ENCODE measurements at regions not wholly inside any gene's neighbourhood (a gene's known extent, or its start where the extent isn't known, plus 50 kb on each side); places are given as distances from the start of the nearest gene placed in this dataset.

- DNase-seq = no peak
Measured at GRCh38 chr2:234631646-234632514, 135.0 kb upstream of the ARL4C start.

DNA sequence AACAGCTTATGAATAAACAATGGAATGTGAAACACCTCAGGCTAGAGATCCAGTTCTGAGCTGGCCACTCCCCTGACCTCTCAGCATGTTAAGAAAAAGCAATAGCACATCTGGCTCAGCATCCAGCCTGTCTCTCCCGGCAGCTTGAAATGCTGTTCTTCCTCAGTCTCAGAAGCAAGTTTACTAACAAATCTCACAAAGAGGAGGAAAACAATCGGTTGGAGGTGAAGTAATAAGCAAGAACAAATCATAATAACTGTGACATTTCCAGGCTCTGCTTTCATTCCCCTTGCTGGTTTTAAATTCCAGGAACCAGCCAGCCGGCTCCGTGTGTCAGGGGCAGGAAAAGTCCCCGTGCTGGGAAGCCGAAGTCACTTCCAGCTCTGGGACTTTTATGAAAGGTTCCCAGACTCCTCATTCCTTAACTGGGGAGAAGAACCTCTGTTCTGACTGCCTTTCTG, 133.9 kb upstream of the ARL4C start:
- no peak for DNase-seq

- no peak for DNase-seq
Measured at GRCh38 chr2:234629596-234629995, 132.7 kb upstream of the ARL4C start.

GRCh38 chr2:234628953-234629352, 132.1 kb upstream of the ARL4C start:
- DNase-seq = no peak

DNA sequence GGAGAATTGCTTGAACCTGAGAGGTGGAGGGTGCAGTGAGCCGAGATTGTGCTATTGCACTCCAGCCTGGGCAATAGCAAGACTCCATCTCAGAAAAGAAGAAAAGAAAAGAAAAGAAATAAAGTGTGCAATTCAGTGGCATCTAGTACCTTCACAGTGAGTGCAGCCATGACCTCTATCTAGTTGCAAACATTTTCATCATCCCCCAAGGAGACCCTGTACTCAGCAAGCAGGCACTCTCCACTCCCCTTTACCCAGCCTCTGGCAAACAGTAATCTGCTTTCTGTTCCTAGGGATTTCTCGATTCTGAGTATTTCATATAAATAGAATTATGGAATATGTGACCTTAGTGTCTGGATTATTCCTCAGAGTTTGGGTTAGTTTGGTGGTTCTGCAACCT, 130.4 kb upstream of the ARL4C start:
- DNase-seq = no peak

- no peak for DNase-seq
Measured at GRCh38 chr2:234626566-234627130, 129.8 kb upstream of the ARL4C start.

DNA sequence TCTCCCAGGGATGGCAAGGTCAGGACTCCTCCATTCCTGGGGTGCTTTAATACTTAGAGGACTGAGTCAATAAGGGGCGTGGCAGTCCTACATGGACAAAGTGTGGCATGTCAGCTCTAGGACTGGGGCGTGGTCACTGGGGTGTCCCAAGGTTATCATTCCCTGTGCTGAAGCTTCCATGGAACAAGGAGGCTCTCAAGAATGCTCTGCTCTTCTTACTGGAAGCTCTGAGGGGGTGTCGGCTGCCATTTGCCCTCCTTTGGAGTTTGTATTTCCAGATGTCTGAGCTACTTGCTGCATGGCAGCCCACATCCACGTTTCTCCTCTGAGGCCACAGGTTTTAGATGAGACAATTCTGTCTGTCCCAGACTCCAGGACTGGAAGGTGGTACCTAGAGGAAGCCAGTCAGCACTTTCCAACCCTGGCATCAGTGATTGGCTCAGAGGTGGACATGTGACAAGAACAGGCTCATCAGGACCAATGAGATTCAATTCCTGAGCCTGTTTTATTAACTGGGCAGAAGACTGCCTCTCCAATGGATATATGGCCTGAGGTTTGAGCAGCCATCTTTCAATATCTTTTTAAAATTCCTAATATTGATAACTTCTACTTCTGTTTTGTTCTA, 128.9 kb upstream of the ARL4C start:
- DNase-seq = no peak

- DNase-seq = no peak
Measured at GRCh38 chr2:234623521-234623991, 126.7 kb upstream of the ARL4C start.

GRCh38 chr2:234621120-234621519, 124.2 kb upstream of the ARL4C start:
- DNase-seq = no peak

DNA sequence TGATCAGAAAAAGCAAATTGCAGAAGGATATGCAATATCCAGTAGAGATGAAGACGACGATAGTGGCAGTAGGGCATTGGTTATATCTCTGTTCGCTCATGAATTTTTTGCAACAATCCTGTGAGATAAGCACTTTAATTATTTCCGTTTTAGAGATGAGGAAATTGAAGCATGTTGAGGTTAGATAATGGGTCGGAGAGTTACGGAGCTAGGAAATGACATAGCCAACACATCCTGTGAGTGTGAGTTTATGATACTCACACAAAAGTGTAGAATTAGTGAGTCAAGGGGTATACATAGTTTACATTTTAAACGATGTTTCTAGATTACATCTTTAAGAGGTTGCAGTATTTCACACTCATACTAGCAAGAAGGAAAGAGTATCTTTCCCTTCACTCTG, 123.1 kb upstream of the ARL4C start:
- DNase-seq = no peak

GRCh38 chr2:234615643-234616356, 118.9 kb upstream of the ARL4C start:
- DNase-seq = no peak

- no peak for DNase-seq
Measured at GRCh38 chr2:234611209-234611608, 114.3 kb upstream of the ARL4C start.

GRCh38 chr2:234608946-234609345, 112.1 kb upstream of the ARL4C start:
- no peak for DNase-seq

DNA sequence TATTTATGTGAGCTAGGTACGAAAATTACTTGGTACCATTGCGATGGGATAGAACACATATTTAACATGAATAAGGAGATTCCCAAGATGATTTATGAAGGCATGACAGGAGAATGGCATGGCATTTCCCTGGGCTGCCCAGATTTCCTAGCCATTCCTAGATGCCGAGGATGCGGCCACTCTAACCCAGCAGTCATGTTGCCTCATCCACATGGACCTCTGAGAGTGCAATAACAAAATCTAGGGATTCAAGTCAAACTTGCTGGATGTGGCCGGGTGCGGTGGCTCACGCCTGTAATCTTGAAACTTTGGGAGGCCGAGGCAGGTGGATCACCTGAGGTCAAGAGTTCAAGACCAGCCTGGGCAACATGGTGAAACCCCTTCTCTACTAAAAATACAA, 110.8 kb upstream of the ARL4C start:
- DNase-seq = no peak

DNA sequence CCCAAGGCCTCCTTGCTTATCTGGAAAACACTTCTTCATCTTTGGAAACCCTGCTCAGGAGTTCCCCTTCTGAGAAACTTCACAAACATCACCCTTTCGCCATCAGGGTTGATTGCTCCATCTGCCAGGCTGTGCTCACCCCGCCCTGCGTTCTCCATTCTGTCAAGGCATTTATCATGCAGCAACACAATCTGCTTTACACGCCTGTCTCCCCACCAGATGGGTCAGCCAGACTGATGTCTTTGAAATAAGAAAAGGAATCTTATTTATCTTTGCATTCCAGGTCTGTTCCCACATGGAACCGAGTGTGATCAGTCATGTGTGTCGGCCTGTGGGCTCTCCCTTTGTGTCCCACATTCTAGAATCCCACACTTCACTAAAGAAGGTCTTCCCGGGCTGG, 110.0 kb upstream of the ARL4C start:
- no peak for DNase-seq

GRCh38 chr2:234603619-234604018, 106.7 kb upstream of the ARL4C start:
- DNase-seq = no peak

DNA sequence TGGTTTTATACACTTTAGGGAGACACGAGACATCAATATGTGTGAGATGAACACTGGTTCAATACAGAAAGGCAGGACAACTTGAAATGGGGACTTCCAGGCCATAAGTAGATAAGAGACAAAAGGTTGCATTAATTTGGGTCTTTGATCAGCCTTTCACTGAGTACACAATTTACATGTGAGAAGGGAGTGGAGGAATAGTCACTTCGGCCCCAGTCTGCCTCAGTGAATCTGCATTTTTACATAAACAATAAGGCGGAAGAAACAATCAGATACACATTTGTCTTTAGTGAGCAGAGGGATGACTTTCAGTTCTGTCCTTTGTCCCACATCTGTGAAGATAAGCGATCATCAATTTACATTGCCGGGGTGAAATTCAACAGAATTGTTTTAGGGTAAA, 104.3 kb upstream of the ARL4C start:
- DNase-seq = no peak

- DNase-seq = no peak
Measured at GRCh38 chr2:234597576-234597861, 100.6 kb upstream of the ARL4C start.

- DNase-seq = no peak
Measured at GRCh38 chr2:234596696-234597575, 100.1 kb upstream of the ARL4C start.

- no peak for DNase-seq
Measured at GRCh38 chr2:234595829-234596228, 98.9 kb upstream of the ARL4C start.

- DNase-seq = no peak
Measured at GRCh38 chr2:234594715-234595114, 97.8 kb upstream of the ARL4C start.

- no peak for DNase-seq
Measured at GRCh38 chr2:234593636-234594035, 96.8 kb upstream of the ARL4C start.

DNA sequence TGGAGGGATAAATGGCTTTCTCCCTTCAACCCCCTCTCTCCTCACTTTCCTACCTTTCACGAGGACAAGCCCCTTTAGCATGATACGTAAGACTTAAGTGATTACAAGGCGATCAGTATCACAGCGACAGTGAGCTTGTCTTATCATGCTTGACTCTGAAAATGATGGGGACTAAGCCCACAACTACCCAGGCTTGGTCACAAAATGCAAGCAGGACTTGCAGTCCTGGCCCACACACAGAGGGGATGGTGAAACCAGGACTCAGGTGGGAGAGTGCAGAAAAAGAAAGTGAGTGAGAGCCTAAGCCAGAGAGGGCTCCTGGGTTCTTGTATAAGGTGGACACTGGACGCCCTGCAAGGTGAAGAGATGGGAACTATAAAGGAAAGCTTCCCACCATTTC, 95.7 kb upstream of the ARL4C start:
- no peak for DNase-seq
